ENCODE measurements at regions not wholly inside any gene's neighbourhood (a gene's known extent, or its start where the extent isn't known, plus 50 kb on each side); places are given as distances from the start of the nearest gene placed in this dataset.

DNA sequence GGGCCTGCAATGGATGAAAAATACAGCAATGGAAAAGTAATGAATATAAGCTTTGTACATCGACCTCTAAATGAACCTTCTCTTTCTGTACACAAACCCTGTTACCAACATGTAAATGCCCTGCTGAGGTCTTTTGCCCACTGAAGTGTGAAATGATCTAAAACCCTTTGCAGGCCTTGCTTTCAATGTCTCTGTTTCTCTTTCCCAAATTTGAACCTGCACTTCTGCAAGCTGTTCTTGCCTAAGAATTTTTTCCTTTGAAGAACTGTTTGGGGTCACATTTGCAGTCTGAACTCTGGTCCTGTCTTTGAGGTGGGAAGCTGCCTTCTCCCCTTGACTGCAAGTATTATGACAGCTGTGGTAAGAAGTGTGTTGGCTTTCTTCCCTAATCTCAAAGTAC is 1237.1 kb downstream of the FAM181B start:
- no peak for DNase-seq

GRCh38 chr11:81495699-81496292 is 1237.9 kb downstream of the FAM181B start:
- no peak for DNase-seq

GRCh38 chr11:81494431-81494830 is 1239.2 kb downstream of the FAM181B start:
- DNase-seq, result no peak

GRCh38 chr11:81492923-81493445 is 1240.7 kb downstream of the FAM181B start:
- no peak for DNase-seq

DNA sequence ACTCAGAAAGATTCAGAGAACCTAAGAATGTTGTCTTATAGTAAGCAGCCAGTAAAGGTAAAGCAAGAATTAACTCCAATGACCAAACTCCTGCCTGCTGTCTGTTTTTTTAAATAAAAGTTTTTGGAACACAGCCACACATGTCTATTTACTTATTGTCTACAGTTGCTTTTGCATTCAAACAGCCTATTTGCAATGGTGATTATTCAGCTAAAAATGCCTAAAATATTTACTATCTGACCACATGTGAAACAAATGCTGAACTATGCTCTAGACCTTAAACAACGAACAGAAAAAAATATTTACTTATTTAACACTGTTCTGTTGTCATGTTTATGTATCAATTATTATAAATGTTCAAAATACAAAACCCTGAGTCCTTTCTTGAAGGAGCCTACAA is 1246.6 kb downstream of the FAM181B start:
- no peak for DNase-seq

DNA sequence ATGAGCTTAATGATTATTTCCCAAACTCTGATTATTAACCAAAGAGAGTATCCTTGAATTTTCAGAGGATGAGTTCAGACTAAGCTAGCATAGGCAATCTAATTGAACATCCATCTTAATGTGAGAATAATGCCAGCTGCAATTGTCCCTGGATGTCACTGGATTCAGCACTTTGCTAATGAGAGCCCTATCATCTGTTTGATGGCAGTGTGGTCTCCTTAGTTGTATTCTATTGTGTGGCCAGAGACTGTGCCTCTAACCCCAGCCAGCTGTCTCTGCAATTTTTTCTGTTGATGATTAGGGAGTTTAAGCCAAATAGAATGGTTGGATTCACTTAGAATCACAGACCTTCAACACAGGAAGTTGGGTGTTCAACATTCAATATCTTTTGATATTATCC is 1249.5 kb downstream of the FAM181B start:
- no peak for DNase-seq

- DNase-seq, result no peak
These were observed 1256.4 kb downstream of the FAM181B start for GRCh38 chr11:81477277-81477676.

- DNase-seq, result no peak
These were observed 1257.3 kb downstream of the FAM181B start for GRCh38 chr11:81476345-81476744.

GRCh38 chr11:81472646-81473045 is 1261.0 kb downstream of the FAM181B start:
- DNase-seq, result no peak

DNA sequence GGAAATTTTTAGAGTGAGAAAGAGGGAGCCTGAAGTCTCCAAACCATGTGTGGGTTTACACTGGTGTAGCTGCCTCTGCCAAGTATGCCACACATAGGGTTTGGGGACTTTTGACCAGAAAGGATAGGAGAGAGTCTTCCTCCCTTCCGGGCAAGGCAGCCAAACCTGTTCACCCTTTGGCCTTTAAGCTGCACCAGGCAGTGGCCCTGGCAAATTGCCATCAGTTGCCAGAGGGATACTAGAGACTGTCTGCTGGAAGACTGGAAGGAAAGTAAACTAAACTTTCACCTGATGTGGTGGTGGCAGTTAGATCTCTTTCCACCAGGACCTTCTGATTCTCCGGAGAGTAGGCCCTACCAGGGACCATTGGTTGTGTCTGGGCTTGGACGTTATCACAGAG is 1263.2 kb downstream of the FAM181B start:
- no peak for DNase-seq

DNA sequence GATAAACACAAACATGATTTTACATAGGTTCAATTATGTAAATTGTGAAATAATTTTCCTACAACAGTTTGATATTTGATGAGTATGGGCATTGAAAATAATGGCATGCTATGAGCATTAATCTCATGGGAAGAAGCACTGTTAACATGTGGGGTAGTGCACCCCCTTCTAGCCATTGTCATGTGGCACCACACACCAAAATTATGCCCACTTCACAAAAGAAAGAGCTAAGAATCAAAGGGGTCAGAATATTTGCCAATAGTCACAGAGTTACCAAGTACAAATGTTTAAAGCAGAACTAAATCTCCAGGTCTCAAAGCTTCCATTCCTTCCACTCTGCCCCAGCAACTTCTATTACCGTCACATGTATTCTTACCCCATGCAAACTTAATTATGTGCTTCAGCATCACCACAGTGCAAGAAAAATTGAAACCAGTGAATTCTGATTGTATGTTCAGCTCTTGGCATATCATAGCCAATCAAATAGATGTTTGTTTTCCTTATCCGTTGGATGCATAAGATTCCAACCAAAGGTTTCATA is 1273.8 kb downstream of the FAM181B start:
- no peak for DNase-seq

GRCh38 chr11:81449588-81450156 is 1284.0 kb downstream of the FAM181B start:
- DNase-seq, result no peak

DNA sequence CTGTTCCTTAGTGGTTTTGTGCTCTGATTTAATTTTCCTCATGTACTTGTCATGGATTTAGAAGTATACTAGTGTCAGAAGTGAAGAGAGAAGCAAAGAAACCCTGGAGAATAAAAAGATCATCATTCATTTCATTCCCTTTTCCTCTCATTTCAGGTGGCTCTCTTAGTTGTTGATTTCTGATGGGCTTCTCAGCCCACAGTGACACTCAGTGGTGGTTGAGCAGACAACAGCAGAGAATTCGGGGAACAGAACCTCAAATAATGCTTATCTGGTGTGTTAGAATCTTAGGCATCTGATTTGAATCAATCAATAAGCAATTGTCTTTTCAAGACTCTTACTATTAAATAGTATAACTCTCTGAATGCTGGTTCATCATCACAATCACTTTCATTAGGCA is 1289.4 kb downstream of the FAM181B start:
- no peak for DNase-seq

- no peak for DNase-seq
These were observed 1301.3 kb downstream of the FAM181B start for GRCh38 chr11:81432333-81432732.

- no peak for DNase-seq
These were observed 1308.8 kb downstream of the FAM181B start for GRCh38 chr11:81424822-81425221.

GRCh38 chr11:81422402-81422801 is 1311.3 kb downstream of the FAM181B start:
- no peak for DNase-seq

DNA sequence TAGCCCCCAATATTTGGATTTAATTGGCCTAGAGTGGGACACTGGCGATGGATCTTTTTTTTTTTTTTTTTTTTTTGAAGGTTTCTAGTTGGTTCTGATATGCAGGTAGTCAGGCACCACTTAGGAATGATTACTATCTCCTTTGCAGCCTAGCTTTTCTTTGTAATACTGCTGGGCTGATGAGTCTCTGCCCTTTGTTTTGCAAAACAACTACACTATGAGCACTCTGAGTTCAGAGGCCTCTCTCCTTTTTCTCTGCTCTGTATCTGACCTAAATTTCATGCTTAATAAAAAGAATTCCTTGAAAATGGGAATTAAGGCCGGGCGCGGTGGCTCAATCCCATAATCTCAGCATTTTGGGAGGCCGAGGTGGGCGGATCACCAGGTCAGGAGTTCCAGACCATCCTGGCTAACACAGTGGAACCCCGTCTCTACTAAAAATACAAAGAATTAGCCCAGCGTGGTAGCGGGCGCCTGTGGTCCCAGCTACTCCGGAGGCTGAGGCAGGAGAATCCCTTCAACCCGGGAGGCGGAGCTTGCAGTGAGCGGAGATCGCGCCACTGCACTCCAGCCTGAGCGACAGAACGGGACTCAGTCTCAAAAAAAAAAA is 1312.3 kb downstream of the FAM181B start:
- DNase-seq, result no peak

- no peak for DNase-seq
These were observed 1312.9 kb downstream of the FAM181B start for GRCh38 chr11:81420668-81421250.

DNA sequence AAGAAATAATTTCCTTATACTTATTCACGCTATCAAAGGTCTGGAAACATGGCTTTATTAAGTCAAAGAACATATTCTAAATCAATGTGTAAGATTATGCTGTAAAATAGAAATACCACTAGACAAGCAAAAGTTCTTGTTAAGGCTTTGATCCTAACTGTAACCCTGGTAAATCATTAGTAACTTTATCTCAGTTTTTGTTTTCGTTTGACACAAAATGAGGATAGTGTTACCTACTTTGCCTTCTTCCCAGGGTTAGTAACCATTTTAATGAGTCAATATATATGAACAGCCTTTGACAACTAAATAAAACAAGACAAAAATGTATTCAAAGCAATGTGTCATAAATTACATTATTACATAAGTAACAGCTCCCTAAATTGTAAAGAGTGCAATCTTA is 1336.3 kb downstream of the FAM181B start:
- no peak for DNase-seq

GRCh38 chr11:81394311-81394710 is 1339.4 kb downstream of the FAM181B start:
- no peak for DNase-seq

DNA sequence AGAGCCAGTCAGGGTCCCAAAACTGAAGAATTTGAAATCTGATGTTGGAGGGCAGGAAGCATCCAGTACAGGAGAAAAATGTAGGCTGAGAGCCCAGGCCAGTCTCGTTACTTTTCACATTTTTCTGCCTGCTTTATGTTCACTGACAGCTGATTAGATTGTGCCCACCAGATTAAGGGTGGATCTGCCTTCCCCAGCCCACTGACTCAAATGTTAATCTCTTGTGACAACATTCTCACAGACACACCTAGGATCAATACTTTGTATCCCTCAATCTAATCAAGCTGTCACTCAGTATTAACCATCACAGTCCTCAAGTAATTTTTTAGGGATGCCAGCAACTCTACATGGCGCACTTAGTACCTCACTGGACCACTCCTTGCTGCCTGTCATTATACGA is 1345.3 kb downstream of the FAM181B start:
- DNase-seq, result no peak

- no peak for DNase-seq
These were observed 1353.3 kb downstream of the FAM181B start for GRCh38 chr11:81380395-81380794.

DNA sequence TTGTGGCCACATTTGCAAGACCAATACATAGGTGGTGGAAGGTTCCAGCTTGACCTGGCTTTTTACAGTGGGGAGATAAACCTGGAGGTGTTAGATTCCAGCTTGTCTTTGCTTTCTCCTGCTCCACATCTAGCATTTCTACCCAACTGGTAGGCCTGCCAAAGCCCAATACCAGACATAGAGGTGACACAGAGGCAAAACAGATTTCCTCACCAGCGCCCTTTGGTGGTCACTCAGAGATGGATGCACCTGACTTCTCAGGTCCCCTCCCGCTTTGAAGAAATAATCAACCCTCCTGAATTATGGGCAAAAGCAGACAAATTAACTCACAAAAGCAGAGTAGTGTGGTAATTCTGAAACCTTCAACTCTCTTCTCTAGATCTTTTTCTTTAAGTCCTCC is 1356.2 kb downstream of the FAM181B start:
- no peak for DNase-seq

DNA sequence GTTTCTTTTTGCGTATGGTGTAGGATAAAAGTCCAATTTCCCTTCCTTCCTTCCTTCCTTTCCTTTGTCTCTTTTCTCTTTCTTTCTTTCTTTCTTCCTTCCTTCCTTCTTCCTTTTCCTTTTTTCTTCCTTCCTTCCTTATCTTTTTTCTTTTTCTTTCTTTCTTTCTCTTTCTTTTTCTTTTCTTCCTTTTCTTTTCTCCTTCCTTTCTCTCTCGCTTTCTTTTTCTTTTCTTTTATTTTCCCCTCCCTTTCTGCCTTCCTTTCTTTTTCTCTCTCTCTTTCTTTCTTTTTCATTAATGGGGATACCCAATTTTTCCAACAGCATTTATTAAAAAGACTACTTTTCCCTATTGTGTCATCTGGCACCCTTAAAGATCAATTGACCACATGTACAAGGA is 1359.7 kb downstream of the FAM181B start:
- DNase-seq, result no peak
